ENCODE measurements at regions not wholly inside any gene's neighbourhood (a gene's known extent, or its start where the extent isn't known, plus 50 kb on each side); places are given as distances from the start of the nearest gene placed in this dataset.
"Not testable (repeated sequence)": the region's sequence is repeated elsewhere in the genome, so short reads cannot be mapped to it uniquely, and the experiment has no call there.

DNA sequence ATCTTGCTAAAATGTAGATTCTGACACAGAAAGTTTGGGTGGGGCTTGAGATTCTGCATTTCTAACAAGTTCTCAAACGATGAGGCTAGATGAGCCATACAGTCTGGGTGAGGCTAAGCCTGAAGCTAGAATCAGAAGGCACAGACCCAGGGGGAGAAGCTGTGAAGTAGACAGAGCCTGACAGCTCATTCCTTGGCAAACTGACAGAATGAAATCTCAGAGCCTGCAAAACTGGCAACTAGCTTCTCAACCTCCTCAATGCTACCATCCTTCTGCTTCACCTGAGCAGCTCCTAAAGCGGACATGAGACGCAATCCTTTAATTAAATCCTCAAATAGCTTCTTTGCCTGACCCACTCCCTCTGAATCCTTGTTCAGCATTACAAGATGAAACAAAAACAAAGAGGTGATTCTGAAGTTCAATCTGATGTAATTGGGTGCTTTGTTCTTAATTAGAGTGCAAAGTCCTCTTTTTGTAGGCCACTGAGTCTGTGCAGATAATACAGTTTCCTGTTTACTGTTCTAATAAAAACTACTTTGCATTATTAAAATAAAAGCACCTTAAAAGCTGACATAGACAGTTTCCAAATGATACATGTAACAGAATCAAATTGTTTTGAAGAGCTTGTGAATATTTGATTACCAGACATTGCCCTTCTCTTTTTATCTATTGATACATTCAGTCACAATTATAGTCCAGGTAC lies 71.0 kb upstream of the BMP2K start:
- no peak for TF ChIP-seq ZFX (IDR thresholded peaks at IDR 0.05; ENCODE audit: borderline replicate concordance)
- TF ChIP-seq, protein P1, sequence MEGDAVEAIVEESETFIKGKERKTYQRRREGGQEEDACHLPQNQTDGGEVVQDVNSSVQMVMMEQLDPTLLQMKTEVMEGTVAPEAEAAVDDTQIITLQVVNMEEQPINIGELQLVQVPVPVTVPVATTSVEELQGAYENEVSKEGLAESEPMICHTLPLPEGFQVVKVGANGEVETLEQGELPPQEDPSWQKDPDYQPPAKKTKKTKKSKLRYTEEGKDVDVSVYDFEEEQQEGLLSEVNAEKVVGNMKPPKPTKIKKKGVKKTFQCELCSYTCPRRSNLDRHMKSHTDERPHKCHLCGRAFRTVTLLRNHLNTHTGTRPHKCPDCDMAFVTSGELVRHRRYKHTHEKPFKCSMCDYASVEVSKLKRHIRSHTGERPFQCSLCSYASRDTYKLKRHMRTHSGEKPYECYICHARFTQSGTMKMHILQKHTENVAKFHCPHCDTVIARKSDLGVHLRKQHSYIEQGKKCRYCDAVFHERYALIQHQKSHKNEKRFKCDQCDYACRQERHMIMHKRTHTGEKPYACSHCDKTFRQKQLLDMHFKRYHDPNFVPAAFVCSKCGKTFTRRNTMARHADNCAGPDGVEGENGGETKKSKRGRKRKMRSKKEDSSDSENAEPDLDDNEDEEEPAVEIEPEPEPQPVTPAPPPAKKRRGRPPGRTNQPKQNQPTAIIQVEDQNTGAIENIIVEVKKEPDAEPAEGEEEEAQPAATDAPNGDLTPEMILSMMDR (IDR thresholded peaks at IDR 0.05) = no peak

DNA sequence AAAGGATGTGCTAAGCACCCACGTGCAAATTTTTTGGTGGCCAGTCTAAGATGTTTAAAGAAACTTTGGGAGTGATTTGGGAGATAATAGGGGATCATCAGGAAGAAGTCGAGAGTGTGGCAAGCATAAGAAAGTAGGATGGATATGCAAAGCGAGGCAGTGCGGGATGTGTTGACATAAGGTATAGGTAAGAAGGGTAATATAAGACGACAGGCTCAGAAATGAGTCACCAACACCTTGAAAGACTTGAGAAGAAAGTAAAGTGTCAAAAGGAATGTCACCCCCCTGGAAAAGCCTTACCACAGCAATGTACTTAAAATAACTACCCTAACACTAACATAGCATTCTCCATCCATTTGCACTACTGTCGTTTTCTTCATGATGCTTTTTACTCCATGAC lies 69.8 kb upstream of the BMP2K start:
- H3K27ac ChIP-seq = peak overlapping the region; percentile 96
- TF ChIP-seq, protein P1 (IDR thresholded peaks at IDR 0.05) = no peak
- no peak for TF ChIP-seq ZFX (IDR thresholded peaks at IDR 0.05; ENCODE audit: borderline replicate concordance)

More for the DNA sequence above, 71.0 kb upstream of the BMP2K start:
- H3K27ac ChIP-seq = peak overlapping the region; percentile 96

DNA sequence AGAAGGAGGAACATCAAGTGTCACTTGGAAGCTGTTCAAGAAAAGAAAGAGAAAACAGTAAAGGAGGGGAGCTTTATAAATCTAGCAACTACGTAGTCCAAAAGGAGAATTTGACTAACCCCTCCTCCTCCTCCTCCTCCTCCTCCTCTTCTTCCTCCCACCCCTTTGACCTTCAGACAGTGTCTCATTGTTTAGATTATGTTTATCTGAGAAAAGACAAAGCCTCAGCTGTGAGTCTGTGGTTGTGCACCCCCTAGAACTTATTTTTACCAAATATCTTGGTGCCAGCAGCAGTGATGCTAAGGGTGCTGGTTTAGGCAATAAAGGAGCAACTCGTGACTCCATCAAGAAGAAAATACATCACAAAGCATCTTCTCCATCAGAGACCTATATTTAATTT lies 68.9 kb upstream of the BMP2K start:
- no peak for TF ChIP-seq ZFX (IDR thresholded peaks at IDR 0.05; ENCODE audit: borderline replicate concordance)
- TF ChIP-seq, protein P1 (IDR thresholded peaks at IDR 0.05) = no peak

DNA sequence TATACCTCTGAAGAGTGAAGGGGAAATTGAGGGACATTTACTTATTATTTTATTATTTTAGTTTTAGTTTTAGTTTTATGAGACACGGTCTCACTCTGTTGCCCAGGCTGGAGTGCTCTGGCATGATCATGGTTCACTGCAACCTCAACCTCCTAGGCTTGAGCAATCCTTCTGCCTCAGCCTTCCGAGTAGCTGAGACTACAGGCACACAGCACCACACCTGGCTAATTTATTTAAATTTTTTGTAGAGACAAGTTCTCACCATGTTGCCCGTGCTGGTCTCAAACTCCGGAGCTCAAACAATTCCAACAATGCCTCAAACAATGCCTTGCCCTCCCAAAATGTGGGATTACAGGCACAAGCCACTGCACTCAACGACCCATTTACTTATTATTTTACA lies 68.4 kb upstream of the BMP2K start:
- TF ChIP-seq, protein P1 (IDR thresholded peaks at IDR 0.05) = no peak
- TF ChIP-seq ZFX (IDR thresholded peaks at IDR 0.05; ENCODE audit: borderline replicate concordance) = no peak
- peak overlapping the region; percentile 96; the same call in 1 of the 2 replicates for H3K27ac ChIP-seq

More for the DNA sequence above, 68.9 kb upstream of the BMP2K start:
- H3K27ac ChIP-seq = peak overlapping the region; percentile 96; the same call in 1 of the 2 replicates

DNA sequence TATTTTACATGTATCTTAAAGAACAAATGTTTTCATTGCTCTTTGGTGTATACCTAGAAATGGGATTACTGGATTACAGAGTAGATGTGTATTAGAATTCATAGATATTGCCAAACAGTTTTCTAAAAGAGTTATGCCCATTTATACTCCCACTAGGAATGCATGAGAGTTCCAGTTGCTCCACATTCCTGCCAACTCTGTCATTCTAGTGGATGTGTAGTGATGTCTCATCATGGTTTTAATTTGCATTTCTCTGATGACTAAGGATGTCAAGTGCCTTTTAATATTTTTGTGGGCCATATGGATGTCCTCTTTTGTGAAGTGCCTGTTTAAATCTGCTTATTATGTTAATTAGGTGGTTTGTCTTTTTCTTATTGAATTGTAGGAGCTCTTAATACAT lies 65.6 kb upstream of the BMP2K start:
- TF ChIP-seq, protein P1 (IDR thresholded peaks at IDR 0.05) = no peak
- no peak for TF ChIP-seq ZFX (IDR thresholded peaks at IDR 0.05; ENCODE audit: borderline replicate concordance)
- no peak overlapping the region for H3K27ac ChIP-seq

DNA sequence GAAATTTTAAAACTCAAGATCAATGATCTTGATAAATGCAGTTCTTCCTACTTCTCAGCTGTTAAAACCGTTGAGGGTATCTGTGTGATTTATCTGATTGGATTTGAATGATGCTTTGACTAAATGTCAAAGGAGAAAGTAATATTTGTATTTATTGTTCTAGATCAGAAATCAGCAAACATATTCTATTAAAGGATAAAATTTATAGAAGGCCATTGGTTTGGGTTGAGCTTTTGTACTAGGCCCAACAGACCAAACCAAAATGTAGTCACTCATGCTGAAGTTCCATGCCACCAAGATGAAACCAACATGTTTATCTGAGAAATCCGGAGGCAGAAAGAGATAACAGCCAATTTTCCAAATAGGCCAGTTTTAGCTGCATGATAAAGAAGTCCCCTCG lies 64.5 kb upstream of the BMP2K start:
- no peak for TF ChIP-seq ZFX (IDR thresholded peaks at IDR 0.05; ENCODE audit: borderline replicate concordance)
- TF ChIP-seq, protein P1 (IDR thresholded peaks at IDR 0.05) = no peak
- no peak overlapping the region for H3K27ac ChIP-seq

DNA sequence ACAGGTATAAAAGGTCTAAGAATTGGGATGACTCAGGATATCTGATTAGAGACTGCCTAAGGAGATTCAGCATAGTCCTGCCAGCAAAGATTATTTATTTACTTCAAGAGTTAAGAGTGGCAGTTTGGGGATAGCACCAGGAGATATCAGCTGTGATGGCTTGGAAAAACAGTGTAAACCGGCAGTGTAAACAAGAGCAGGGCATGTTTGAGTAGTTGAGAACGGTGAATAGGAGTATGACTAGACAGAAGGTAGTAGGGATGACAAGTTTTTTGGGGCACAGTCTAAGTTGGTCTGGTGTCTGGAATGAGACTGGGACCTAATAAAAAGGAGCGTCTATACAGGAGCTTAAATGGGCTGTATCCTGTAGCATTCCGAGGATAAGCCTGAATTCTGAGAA lies 61.6 kb upstream of the BMP2K start:
- not testable (repeated sequence) for H3K27ac ChIP-seq

DNA sequence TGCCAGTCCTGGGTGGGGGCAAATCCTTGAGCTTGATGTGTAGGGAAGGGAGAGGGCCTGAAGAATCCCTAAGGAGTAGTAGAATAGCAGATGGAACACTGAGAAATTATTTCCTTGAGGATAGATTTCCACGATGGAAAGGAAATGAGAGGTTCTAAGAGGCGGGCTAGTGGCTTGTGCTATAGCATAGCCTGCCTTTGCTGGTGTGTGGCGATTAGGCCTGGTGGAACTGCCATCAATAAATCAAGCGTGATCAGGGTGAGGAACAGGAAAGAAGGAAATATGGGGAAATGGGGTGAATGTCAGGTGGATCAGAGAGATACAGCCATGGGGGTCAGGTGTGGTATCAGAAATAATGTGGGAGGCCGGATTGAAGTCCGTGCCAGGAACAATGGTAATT lies 60.8 kb upstream of the BMP2K start:
- not testable (repeated sequence) for H3K27ac ChIP-seq

DNA sequence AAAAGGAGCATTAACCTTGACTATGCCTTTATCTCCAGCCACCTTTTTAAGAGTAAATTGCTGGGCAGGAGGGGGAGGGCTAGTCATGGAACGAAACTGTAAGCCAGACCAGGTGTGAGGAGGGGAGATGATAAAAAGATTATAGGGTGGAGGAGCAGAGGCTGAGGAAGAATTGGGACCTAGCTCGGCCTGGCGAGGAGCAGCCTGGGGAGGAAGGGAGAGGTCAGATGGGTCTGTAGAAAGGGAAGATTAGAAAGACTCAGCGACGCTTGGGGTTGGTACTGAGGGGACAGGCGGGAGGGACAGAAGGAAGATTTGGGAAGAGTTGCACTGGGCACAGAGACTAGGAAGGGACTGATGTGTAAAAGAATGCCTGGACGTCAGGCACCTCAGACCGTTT lies 58.4 kb upstream of the BMP2K start:
- not testable (repeated sequence) for H3K27ac ChIP-seq

All from 22Rv1 (cell line).